ENCODE measurements at regions not wholly inside any gene's neighbourhood (a gene's known extent, or its start where the extent isn't known, plus 50 kb on each side); places are given as distances from the start of the nearest gene placed in this dataset.

GRCh38 chr1:171422511-171422910 lies 62.8 kb upstream of the PRRC2C start:
- H3K4me3 ChIP-seq (ENCODE audit: low read depth, low read length): no peak overlapping the region
- ChIA-PET CTCF (no interaction called here), POLR2A (no interaction called here)
- DNase-seq (ENCODE audit: low read depth, low spot score): no peak
- no peak for TF ChIP-seq CTCF (IDR thresholded peaks at IDR 0.05; ENCODE audit: insufficient read depth, low read length, missing control alignments)

GRCh38 chr1:171424494-171424893 lies 60.8 kb upstream of the PRRC2C start:
- TF ChIP-seq CTCF (IDR thresholded peaks at IDR 0.05; ENCODE audit: insufficient read depth, low read length, missing control alignments): no peak
- POLR2A ChIA-PET: no interaction called here
- DNase-seq (ENCODE audit: low read depth, low spot score): no peak
- H3K4me3 ChIP-seq (ENCODE audit: low read depth, low read length): no peak overlapping the region
- CTCF ChIA-PET: no interaction called here

GRCh38 chr1:171426645-171427044 lies 58.7 kb upstream of the PRRC2C start:
- CTCF ChIA-PET: no interaction called here
- TF ChIP-seq CTCF (IDR thresholded peaks at IDR 0.05; ENCODE audit: insufficient read depth, low read length, missing control alignments): no peak
- H3K4me3 ChIP-seq (ENCODE audit: low read depth, low read length): no peak overlapping the region
- no peak for DNase-seq (ENCODE audit: low read depth, low spot score)
- POLR2A ChIA-PET: no interaction called here

GRCh38 chr1:171427852-171428471 lies 57.4 kb upstream of the PRRC2C start:
- CTCF ChIA-PET: interaction anchor here (1.5 kb wide), 1 partner anchor 57 kb away, joined by 6 read pairs; the partner anchor contains the start of gene PRRC2C
- TF ChIP-seq CTCF (IDR thresholded peaks at IDR 0.05; ENCODE audit: insufficient read depth, low read length, missing control alignments): no peak
- H3K4me3 ChIP-seq (ENCODE audit: low read depth, low read length): no peak overlapping the region
- POLR2A ChIA-PET: no interaction called here
- DNase-seq (ENCODE audit: low read depth, low spot score): no peak

DNA sequence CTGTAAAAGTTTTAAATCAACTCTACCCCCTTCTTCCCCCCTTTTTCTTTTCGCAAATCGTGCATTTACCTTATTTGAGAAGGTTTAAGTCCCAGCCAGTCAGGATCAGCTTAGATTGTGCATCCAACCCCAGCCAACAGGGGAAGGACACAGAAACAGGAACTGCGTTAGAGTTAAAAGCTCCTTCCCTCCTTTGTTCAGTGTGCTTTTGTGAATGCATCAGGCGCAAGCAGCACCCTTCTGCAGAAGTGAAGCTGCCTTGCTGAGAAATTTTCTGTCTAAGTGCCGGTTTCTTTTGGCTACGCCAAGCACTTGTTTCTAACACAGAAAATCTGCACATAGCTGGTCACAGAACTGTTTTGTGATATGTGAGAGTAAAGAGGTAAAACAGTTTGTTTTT lies 56.2 kb upstream of the PRRC2C start:
- H3K4me3 ChIP-seq (ENCODE audit: low read depth, low read length): no peak overlapping the region
- CTCF ChIA-PET: interaction anchor here (0.6 to 1.5 kb wide), 2 partner anchors 41 to 56 kb away, joined by 3 to 6 read pairs; partner anchors contain the start of gene PRRC2C
- no peak for DNase-seq (ENCODE audit: low read depth, low spot score)
- POLR2A ChIA-PET: no interaction called here
- TF ChIP-seq CTCF (IDR thresholded peaks at IDR 0.05; ENCODE audit: insufficient read depth, low read length, missing control alignments): no peak

DNA sequence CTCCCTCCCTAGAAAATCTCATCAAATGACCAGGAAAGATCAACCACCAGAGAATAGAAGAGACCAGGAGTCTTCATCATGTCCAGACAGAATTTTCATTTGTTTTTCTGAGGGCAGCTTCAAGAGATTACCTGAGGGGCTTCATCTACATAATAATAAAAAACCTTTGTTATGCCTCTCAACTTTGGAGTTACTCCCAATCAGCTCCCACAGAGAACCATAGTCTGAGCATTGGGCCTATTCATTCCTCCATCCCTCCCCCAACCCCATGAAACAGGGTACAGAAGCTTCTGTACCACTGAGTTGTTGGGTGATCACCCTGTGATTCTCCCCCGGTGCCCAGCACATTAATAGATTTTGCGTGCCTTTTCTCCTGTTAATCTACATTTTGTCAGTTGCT lies 53.3 kb upstream of the PRRC2C start:
- H3K4me3 ChIP-seq (ENCODE audit: low read depth, low read length): no peak overlapping the region
- POLR2A ChIA-PET: no interaction called here
- CTCF ChIA-PET: no interaction called here
- no peak for DNase-seq (ENCODE audit: low read depth, low spot score)
- TF ChIP-seq CTCF (IDR thresholded peaks at IDR 0.05; ENCODE audit: insufficient read depth, low read length, missing control alignments): no peak
